Superior temporal gyrus (tissue), 1 donor: ENCODE measurements at regions not wholly inside any gene's neighbourhood (a gene's known extent, or its start where the extent isn't known, plus 50 kb on each side); places are given as distances from the start of the nearest gene placed in this dataset.
"Not testable (repeated sequence)": the region's sequence is repeated elsewhere in the genome, so short reads cannot be mapped to it uniquely, and the experiment has no call there.

Source experiments
- DNase-seq: peaks from one replicate; pipeline ENCODE4 v3.0.0-alpha.2; 2016; ENCODE audit errors: extremely low spot score

- DNase-seq: no peak
Observed at GRCh38 chr14:29355846-29356245, 571.8 kb downstream of the PRKD1 start.

GRCh38 chr14:29360656-29361055 lies 567.0 kb downstream of the PRKD1 start:
- no peak for DNase-seq

- DNase-seq: no peak
Observed at GRCh38 chr14:29370024-29370423, 557.6 kb downstream of the PRKD1 start.

- DNase-seq: no peak
Observed at GRCh38 chr14:29376237-29376636, 551.4 kb downstream of the PRKD1 start.

GRCh38 chr14:29380826-29381225 lies 546.8 kb downstream of the PRKD1 start:
- DNase-seq: no peak

- DNase-seq: no peak
Observed at GRCh38 chr14:29388571-29388970, 539.1 kb downstream of the PRKD1 start.

- no peak for DNase-seq
Observed at GRCh38 chr14:29390081-29390832, 537.4 kb downstream of the PRKD1 start.

GRCh38 chr14:29391231-29391630 lies 536.4 kb downstream of the PRKD1 start:
- DNase-seq: no peak

GRCh38 chr14:29391801-29392200 lies 535.8 kb downstream of the PRKD1 start:
- DNase-seq: no peak

- no peak for DNase-seq
Observed at GRCh38 chr14:29392287-29392686, 535.4 kb downstream of the PRKD1 start.

- DNase-seq: no peak
Observed at GRCh38 chr14:29403091-29403490, 524.6 kb downstream of the PRKD1 start.

- DNase-seq: no peak
Observed at GRCh38 chr14:29410581-29410980, 517.1 kb downstream of the PRKD1 start.

GRCh38 chr14:29414931-29415330 lies 512.7 kb downstream of the PRKD1 start:
- DNase-seq: not testable (repeated sequence)

GRCh38 chr14:29419736-29420135 lies 507.9 kb downstream of the PRKD1 start:
- no peak for DNase-seq

GRCh38 chr14:29421156-29421728 lies 506.4 kb downstream of the PRKD1 start:
- DNase-seq: no peak

- no peak for DNase-seq
Observed at GRCh38 chr14:29425705-29426482, 501.8 kb downstream of the PRKD1 start.

- peak; percentile 43 for DNase-seq
Observed at GRCh38 chr14:29442696-29443095, 485.0 kb downstream of the PRKD1 start.

GRCh38 chr14:29444216-29444615 lies 483.4 kb downstream of the PRKD1 start:
- no peak for DNase-seq

- DNase-seq: no peak
Observed at GRCh38 chr14:29444805-29445204, 482.8 kb downstream of the PRKD1 start.

- no peak for DNase-seq
Observed at GRCh38 chr14:29446971-29447370, 480.7 kb downstream of the PRKD1 start.

- DNase-seq: no peak
Observed at GRCh38 chr14:29451941-29452340, 475.7 kb downstream of the PRKD1 start.

GRCh38 chr14:29453045-29453444 lies 474.6 kb downstream of the PRKD1 start:
- DNase-seq: no peak
